HEK293 (cell line): ENCODE measurements at regions not wholly inside any gene's neighbourhood (a gene's known extent, or its start where the extent isn't known, plus 50 kb on each side); places are given as distances from the start of the nearest gene placed in this dataset.

ENCODE experiments used
- CTCF ChIA-PET: fragments of 350-600 bp; formaldehyde crosslinking; extraction: SDS; loops from one replicate; lab custom pipeline; 2021; ENCODE audit warnings: antibody characterized with exemption; lab: Yijun Ruan, JAX
- POLR2A ChIA-PET: fragments of 300-600 bp; formaldehyde crosslinking; extraction: SDS; loops from one replicate; lab custom pipeline; 2020; ENCODE audit warnings: antibody characterized with exemption, inconsistent platforms; lab: Yijun Ruan, JAX
- H3K27ac ChIP-seq: fragments of 200-500 bp; sonication (Bioruptor generic); 2 replicates; pipeline ENCODE4 v1.5.1; 2014; ENCODE audit warnings: low read depth, low read length, control low read depth, inconsistent platforms; ENCODE audit errors: extremely low read depth
- H3K36me3 ChIP-seq, 2 experiments: fragments of 200-500 bp in 1 of 2; sonication (Bioruptor generic) in 1 of 2; 1 replicate in 1 of 2; 2 replicates in 1 of 2; pipeline ENCODE4 v1.5.1; 2014 to 2017; ENCODE audit warnings: inconsistent platforms in 2 of 2, low read length in 2 of 2; ENCODE audit not compliant: control insufficient read depth in 2 of 2, insufficient read depth in 1 of 2
- H3K4me1 ChIP-seq: fragments of 200-500 bp; sonication (Bioruptor generic); 2 replicates; pipeline ENCODE4 v1.5.1; 2014; ENCODE audit warnings: mild to moderate bottlenecking, low read length, inconsistent platforms; ENCODE audit not compliant: control insufficient read depth, insufficient read depth
- H3K4me3 ChIP-seq: 2 replicates; pipeline ENCODE4 v1.5.1; 2011; ENCODE audit warnings: low read depth, mild to moderate bottlenecking, control low read depth, low read length, moderate library complexity
- H3K9me3 ChIP-seq: fragments of 200-500 bp; sonication (Bioruptor generic); 2 replicates; pipeline ENCODE4 v1.5.1; 2014; ENCODE audit warnings: low read depth, low read length, inconsistent platforms; ENCODE audit not compliant: control insufficient read depth, insufficient read depth
- HOXD13 ChIP-seq: sonication (generic); formaldehyde crosslinking; IDR thresholded peaks from 2 replicates; pipeline ENCODE4 v1.8.0; 2022; ENCODE audit warnings: missing genetic modification reagents, borderline replicate concordance
- OSR2 ChIP-seq: fragments of 450-650 bp; formaldehyde crosslinking; IDR thresholded peaks from 2 replicates; pipeline ENCODE4 v1.5.1; 2016; ENCODE audit warnings: missing biosample characterization, missing genetic modification characterization
- REPIN1 ChIP-seq: fragments of 450-650 bp; formaldehyde crosslinking; IDR thresholded peaks from 2 replicates; pipeline ENCODE4 v1.5.1; 2017; ENCODE audit warnings: missing biosample characterization, missing genetic modification characterization, low read depth
- TCF7L2 ChIP-seq: IDR thresholded peaks from 2 replicates; pipeline ENCODE4 v1.6.1; 2011; ENCODE audit warnings: low read depth, mild to moderate bottlenecking, inconsistent platforms, low read length, moderate library complexity, borderline replicate concordance
- YY2 ChIP-seq: fragments of 450-650 bp; formaldehyde crosslinking; IDR thresholded peaks from 2 replicates; pipeline ENCODE4 v1.5.1; 2016; ENCODE audit warnings: missing biosample characterization, missing genetic modification characterization
- ZBTB7A ChIP-seq: fragments of 450-650 bp; formaldehyde crosslinking; IDR thresholded peaks from 2 replicates; pipeline ENCODE4 v1.5.1; 2016; ENCODE audit warnings: low read depth, missing biosample characterization, missing genetic modification characterization
- ZIC2 ChIP-seq: fragments of 450-650 bp; formaldehyde crosslinking; IDR thresholded peaks from 2 replicates; pipeline ENCODE4 v1.5.1; 2016; ENCODE audit warnings: missing biosample characterization, missing genetic modification characterization
- ZNF112 ChIP-seq: fragments of 450-650 bp; formaldehyde crosslinking; IDR thresholded peaks from 2 replicates; pipeline ENCODE4 v1.5.0; 2017; ENCODE audit warnings: missing biosample characterization, missing genetic modification characterization
- ZNF114 ChIP-seq: fragments of 450-650 bp; formaldehyde crosslinking; IDR thresholded peaks from 2 replicates; pipeline ENCODE4 v1.5.0; 2017; ENCODE audit warnings: missing biosample characterization, missing genetic modification characterization
- ZNF140 ChIP-seq: fragments of 450-650 bp; formaldehyde crosslinking; IDR thresholded peaks from 2 replicates; pipeline ENCODE4 v1.5.1; 2016; ENCODE audit warnings: missing biosample characterization, missing genetic modification characterization
- ZNF175 ChIP-seq: fragments of 450-650 bp; formaldehyde crosslinking; IDR thresholded peaks from 2 replicates; pipeline ENCODE4 v1.5.1; 2016; ENCODE audit warnings: missing biosample characterization, missing genetic modification characterization
- ZNF211 ChIP-seq: fragments of 450-650 bp; formaldehyde crosslinking; IDR thresholded peaks from 2 replicates; pipeline ENCODE4 v1.5.1; 2016; ENCODE audit warnings: low read depth, missing biosample characterization, missing genetic modification characterization
- ZNF23 ChIP-seq: fragments of 450-650 bp; formaldehyde crosslinking; IDR thresholded peaks from 2 replicates; pipeline ENCODE4 v1.5.1; 2016; ENCODE audit warnings: missing biosample characterization, missing genetic modification characterization, borderline replicate concordance
- ZNF473 ChIP-seq: fragments of 450-650 bp; formaldehyde crosslinking; IDR thresholded peaks from 2 replicates; pipeline ENCODE4 v1.5.1; 2017; ENCODE audit warnings: missing biosample characterization, missing genetic modification characterization
- ZNF585B ChIP-seq: fragments of 450-650 bp; formaldehyde crosslinking; IDR thresholded peaks from 2 replicates; pipeline ENCODE4 v1.5.1; 2016; ENCODE audit warnings: missing biosample characterization, missing genetic modification characterization
- ZNF623 ChIP-seq: fragments of 450-650 bp; formaldehyde crosslinking; IDR thresholded peaks from 2 replicates; pipeline ENCODE4 v1.5.1; 2016; ENCODE audit warnings: missing biosample characterization, missing genetic modification characterization
- ZNF629 ChIP-seq: fragments of 450-650 bp; formaldehyde crosslinking; IDR thresholded peaks from 2 replicates; pipeline ENCODE4 v1.5.1; 2017; ENCODE audit warnings: missing biosample characterization, missing genetic modification characterization
- ZNF677 ChIP-seq: fragments of 450-650 bp; IDR thresholded peaks from 2 replicates; pipeline ENCODE4 v1.5.0; 2018; ENCODE audit warnings: missing biosample characterization, mild to moderate bottlenecking, missing genetic modification characterization, moderate library complexity
- TF ChIP-seq, protein P1 (sequence below): fragments of 450-650 bp; formaldehyde crosslinking; IDR thresholded peaks from 2 replicates; pipeline ENCODE4; 2016; ENCODE audit warnings: missing biosample characterization, missing genetic modification characterization
- TF ChIP-seq, protein P2 (sequence below): fragments of 450-650 bp; formaldehyde crosslinking; IDR thresholded peaks from 2 replicates; pipeline ENCODE4 v1.5.1; 2016; ENCODE audit warnings: missing biosample characterization, missing genetic modification characterization
- TF ChIP-seq, protein P3 (sequence below): fragments of 450-650 bp; formaldehyde crosslinking; IDR thresholded peaks from 2 replicates; pipeline ENCODE4 v1.5.1; 2016; ENCODE audit warnings: missing biosample characterization, missing genetic modification characterization, low read depth
- TF ChIP-seq, protein P4 (sequence below): fragments of 450-650 bp; formaldehyde crosslinking; IDR thresholded peaks from 2 replicates; pipeline ENCODE4 v1.5.1; 2016; ENCODE audit warnings: missing biosample characterization, missing genetic modification characterization
- TF ChIP-seq, protein P5 (sequence below): fragments of 450-650 bp; formaldehyde crosslinking; IDR thresholded peaks from 2 replicates; pipeline ENCODE4 v1.5.1; 2017; ENCODE audit warnings: missing biosample characterization, mild to moderate bottlenecking, missing genetic modification characterization, moderate library complexity
- TF ChIP-seq, protein P6 (sequence below): IDR thresholded peaks from 2 replicates; pipeline ENCODE4 v1.6.1; 2011; ENCODE audit warnings: mild to moderate bottlenecking, low read depth, low read length, borderline replicate concordance

DNA sequence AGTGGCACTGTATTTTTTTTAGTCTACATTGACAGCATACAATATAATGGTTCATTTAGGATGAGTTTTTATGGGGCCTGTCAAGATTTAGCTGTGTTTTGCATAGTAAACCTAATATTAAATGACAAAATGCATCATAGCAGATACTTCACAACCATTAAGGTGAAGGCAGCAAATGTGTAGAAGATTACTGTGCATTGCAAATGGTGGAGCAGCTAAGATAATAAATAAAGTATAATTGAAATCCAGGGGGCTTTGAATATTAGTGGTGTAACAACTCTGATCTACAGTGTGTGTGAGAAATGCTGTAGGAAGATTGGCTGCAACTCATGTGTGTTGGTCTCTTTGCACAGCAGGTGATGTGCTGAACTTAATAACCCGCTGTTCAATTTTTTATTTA, 801.9 kb upstream of the CITED2 start:
- ChIA-PET CTCF (interaction anchor here (0.6 to 1.0 kb wide), 2 partner anchors 36 to 592 kb away, joined by 3 read pairs; no protein-coding TSS in a partner anchor), POLR2A (no interaction called here)
- Histone ChIP-seq H3K4me1 (no peaks in the 10 kb centered on the region), H3K27ac (no peak overlapping the region), H3K4me3 (no peak overlapping the region), H3K9me3 (no peaks in the 10 kb centered on the region), H3K36me3 (no peaks in the 10 kb centered on the region)
- TF ChIP-seq, protein P1, sequence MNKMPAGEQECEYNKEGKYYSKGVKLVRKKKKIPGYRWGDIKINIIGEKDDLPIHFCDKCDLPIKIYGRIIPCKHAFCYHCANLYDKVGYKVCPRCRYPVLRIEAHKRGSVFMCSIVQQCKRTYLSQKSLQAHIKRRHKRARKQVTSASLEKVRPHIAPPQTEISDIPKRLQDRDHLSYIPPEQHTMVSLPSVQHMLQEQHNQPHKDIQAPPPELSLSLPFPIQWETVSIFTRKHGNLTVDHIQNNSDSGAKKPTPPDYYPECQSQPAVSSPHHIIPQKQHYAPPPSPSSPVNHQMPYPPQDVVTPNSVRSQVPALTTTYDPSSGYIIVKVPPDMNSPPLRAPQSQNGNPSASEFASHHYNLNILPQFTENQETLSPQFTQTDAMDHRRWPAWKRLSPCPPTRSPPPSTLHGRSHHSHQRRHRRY (tag by site-specific recombination), result no peak
- no peak for TF ChIP-seq ZNF623
- no peak for TF ChIP-seq ZNF211 (tag by site-specific recombination)
- no peak for TF ChIP-seq ZBTB7A (tag by site-specific recombination)
- TF ChIP-seq ZNF585B (tag by site-specific recombination), result no peak
- no peak for TF ChIP-seq ZNF114
- TF ChIP-seq, protein P2, sequence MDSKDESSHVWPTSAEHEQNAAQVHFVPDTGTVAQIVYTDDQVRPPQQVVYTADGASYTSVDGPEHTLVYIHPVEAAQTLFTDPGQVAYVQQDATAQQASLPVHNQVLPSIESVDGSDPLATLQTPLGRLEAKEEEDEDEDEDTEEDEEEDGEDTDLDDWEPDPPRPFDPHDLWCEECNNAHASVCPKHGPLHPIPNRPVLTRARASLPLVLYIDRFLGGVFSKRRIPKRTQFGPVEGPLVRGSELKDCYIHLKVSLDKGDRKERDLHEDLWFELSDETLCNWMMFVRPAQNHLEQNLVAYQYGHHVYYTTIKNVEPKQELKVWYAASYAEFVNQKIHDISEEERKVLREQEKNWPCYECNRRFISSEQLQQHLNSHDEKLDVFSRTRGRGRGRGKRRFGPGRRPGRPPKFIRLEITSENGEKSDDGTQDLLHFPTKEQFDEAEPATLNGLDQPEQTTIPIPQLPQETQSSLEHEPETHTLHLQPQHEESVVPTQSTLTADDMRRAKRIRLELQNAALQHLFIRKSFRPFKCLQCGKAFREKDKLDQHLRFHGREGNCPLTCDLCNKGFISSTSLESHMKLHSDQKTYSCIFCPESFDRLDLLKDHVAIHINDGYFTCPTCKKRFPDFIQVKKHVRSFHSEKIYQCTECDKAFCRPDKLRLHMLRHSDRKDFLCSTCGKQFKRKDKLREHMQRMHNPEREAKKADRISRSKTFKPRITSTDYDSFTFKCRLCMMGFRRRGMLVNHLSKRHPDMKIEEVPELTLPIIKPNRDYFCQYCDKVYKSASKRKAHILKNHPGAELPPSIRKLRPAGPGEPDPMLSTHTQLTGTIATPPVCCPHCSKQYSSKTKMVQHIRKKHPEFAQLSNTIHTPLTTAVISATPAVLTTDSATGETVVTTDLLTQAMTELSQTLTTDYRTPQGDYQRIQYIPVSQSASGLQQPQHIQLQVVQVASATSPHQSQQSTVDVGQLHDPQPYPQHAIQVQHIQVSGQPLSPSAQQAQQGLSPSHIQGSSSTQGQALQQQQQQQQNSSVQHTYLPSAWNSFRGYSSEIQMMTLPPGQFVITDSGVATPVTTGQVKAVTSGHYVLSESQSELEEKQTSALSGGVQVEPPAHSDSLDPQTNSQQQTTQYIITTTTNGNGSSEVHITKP (tag by site-specific recombination), result no peak
- TF ChIP-seq, protein P3, sequence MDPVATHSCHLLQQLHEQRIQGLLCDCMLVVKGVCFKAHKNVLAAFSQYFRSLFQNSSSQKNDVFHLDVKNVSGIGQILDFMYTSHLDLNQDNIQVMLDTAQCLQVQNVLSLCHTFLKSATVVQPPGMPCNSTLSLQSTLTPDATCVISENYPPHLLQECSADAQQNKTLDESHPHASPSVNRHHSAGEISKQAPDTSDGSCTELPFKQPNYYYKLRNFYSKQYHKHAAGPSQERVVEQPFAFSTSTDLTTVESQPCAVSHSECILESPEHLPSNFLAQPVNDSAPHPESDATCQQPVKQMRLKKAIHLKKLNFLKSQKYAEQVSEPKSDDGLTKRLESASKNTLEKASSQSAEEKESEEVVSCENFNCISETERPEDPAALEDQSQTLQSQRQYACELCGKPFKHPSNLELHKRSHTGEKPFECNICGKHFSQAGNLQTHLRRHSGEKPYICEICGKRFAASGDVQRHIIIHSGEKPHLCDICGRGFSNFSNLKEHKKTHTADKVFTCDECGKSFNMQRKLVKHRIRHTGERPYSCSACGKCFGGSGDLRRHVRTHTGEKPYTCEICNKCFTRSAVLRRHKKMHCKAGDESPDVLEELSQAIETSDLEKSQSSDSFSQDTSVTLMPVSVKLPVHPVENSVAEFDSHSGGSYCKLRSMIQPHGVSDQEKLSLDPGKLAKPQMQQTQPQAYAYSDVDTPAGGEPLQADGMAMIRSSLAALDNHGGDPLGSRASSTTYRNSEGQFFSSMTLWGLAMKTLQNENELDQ (tag by site-specific recombination), result no peak
- TF ChIP-seq REPIN1 (tag by site-specific recombination), result no peak
- no peak for TF ChIP-seq ZNF473 (tag by site-specific recombination)
- TF ChIP-seq, protein P4, sequence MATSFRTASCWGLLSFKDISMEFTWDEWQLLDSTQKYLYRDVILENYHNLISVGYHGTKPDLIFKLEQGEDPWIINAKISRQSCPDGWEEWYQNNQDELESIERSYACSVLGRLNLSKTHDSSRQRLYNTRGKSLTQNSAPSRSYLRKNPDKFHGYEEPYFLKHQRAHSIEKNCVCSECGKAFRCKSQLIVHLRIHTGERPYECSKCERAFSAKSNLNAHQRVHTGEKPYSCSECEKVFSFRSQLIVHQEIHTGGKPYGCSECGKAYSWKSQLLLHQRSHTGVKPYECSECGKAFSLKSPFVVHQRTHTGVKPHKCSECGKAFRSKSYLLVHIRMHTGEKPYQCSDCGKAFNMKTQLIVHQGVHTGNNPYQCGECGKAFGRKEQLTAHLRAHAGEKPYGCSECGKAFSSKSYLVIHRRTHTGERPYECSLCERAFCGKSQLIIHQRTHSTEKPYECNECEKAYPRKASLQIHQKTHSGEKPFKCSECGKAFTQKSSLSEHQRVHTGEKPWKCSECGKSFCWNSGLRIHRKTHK (tag by site-specific recombination), result no peak

DNA sequence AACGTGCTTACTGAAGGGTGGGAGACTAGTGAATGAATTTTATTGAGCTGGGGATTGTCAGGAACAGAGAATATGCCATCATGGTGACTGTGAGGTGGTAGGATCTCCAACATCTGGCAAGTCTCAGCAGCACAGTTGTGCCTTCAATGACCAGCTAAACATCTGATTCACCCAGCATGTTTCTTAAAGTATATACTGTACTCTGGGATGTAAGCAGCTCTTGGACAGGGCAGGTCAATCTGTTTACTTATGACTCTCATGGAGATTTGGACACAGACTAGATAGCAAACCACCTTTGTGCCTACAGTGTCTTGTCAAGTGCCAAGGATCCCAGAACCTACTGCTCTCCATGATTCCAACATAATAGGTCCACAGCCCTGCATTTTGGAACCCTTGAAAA, 801.0 kb upstream of the CITED2 start:
- ChIA-PET POLR2A (no interaction called here), CTCF (no interaction called here)
- Histone ChIP-seq H3K4me1 (no peaks in the 10 kb centered on the region), H3K27ac (no peak overlapping the region), H3K9me3 (no peaks in the 10 kb centered on the region), H3K4me3 (no peak overlapping the region), H3K36me3 (no peaks in the 10 kb centered on the region)
- TF ChIP-seq, protein P5, sequence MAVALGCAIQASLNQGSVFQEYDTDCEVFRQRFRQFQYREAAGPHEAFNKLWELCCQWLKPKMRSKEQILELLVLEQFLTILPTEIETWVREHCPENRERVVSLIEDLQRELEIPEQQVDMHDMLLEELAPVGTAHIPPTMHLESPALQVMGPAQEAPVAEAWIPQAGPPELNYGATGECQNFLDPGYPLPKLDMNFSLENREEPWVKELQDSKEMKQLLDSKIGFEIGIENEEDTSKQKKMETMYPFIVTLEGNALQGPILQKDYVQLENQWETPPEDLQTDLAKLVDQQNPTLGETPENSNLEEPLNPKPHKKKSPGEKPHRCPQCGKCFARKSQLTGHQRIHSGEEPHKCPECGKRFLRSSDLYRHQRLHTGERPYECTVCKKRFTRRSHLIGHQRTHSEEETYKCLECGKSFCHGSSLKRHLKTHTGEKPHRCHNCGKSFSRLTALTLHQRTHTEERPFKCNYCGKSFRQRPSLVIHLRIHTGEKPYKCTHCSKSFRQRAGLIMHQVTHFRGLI (tag by site-specific recombination), result no peak
- TF ChIP-seq ZNF112 (tag by site-specific recombination), result no peak
- TF ChIP-seq ZNF175 (tag by site-specific recombination), result no peak
- no peak for TF ChIP-seq ZNF23 (tag by site-specific recombination)
- no peak for TF ChIP-seq ZNF140 (tag by site-specific recombination)
- no peak for TF ChIP-seq OSR2
- no peak for TF ChIP-seq TCF7L2
- no peak for TF ChIP-seq ZNF629 (tag by site-specific recombination)
- no peak for TF ChIP-seq ZIC2 (tag by site-specific recombination)
- no peak for TF ChIP-seq HOXD13 (CRISPR knock-in tag)
- TF ChIP-seq ZNF677 (tag by site-specific recombination), result no peak
- TF ChIP-seq, protein P6, sequence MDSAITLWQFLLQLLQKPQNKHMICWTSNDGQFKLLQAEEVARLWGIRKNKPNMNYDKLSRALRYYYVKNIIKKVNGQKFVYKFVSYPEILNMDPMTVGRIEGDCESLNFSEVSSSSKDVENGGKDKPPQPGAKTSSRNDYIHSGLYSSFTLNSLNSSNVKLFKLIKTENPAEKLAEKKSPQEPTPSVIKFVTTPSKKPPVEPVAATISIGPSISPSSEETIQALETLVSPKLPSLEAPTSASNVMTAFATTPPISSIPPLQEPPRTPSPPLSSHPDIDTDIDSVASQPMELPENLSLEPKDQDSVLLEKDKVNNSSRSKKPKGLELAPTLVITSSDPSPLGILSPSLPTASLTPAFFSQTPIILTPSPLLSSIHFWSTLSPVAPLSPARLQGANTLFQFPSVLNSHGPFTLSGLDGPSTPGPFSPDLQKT, result no peak
- no peak for TF ChIP-seq YY2 (tag by site-specific recombination)
